ENCODE measurements at regions not wholly inside any gene's neighbourhood (a gene's known extent, or its start where the extent isn't known, plus 50 kb on each side); places are given as distances from the start of the nearest gene placed in this dataset.

GRCh38 chr3:69607466-69608305, 131.6 kb upstream of the MITF start:
- Histone ChIP-seq H3K4me1 (no peaks in the 10 kb centered on the region), H3K9me3 (no peaks in the 10 kb centered on the region), H3K27ac (no peak overlapping the region), H3K4me3 (no peak overlapping the region), H3K27me3 (no peaks in the 10 kb centered on the region), H3K9ac (ENCODE audit: low read depth in 2 of 2, low read length in 2 of 2) (no peak overlapping the region), H3K36me3 (no peaks in the 10 kb centered on the region)
- intact Hi-C loops (cut with DNase I), result no loop called here
- no peak for TF ChIP-seq CTCF (IDR thresholded peaks at IDR 0.05)
- no peak for DNase-seq

- no peaks in the 10 kb centered on the region for H3K4me1 ChIP-seq
- no peak for DNase-seq
- H3K27me3 ChIP-seq, result no peaks in the 10 kb centered on the region
- TF ChIP-seq CTCF (IDR thresholded peaks at IDR 0.05), result no peak
- H3K9ac ChIP-seq (ENCODE audit: low read depth in 2 of 2, low read length in 2 of 2), result no peak overlapping the region
- intact Hi-C loops (cut with DNase I), result no loop called here
- no peak overlapping the region for H3K27ac ChIP-seq
- H3K36me3 ChIP-seq, result no peaks in the 10 kb centered on the region
- no peaks in the 10 kb centered on the region for H3K9me3 ChIP-seq
- no peak overlapping the region for H3K4me3 ChIP-seq
These were observed 133.4 kb upstream of the MITF start for GRCh38 chr3:69605867-69606266.

- H3K9me3 ChIP-seq, result no peaks in the 10 kb centered on the region
- H3K36me3 ChIP-seq, result no peaks in the 10 kb centered on the region
- H3K9ac ChIP-seq (ENCODE audit: low read depth in 2 of 2, low read length in 2 of 2), result no peak overlapping the region
- no peak for DNase-seq
- intact Hi-C loops (cut with DNase I), result no loop called here
- no peaks in the 10 kb centered on the region for H3K4me1 ChIP-seq
- H3K4me3 ChIP-seq, result no peak overlapping the region
- H3K27me3 ChIP-seq, result no peaks in the 10 kb centered on the region
- no peak for TF ChIP-seq CTCF (IDR thresholded peaks at IDR 0.05)
- no peak overlapping the region for H3K27ac ChIP-seq
These were observed 134.4 kb upstream of the MITF start for GRCh38 chr3:69604735-69605450.

- Histone ChIP-seq H3K36me3 (no peaks in the 10 kb centered on the region), H3K27me3 (no peaks in the 10 kb centered on the region), H3K4me1 (no peaks in the 10 kb centered on the region), H3K27ac (no peak overlapping the region), H3K4me3 (no peak overlapping the region), H3K9ac (ENCODE audit: low read depth in 2 of 2, low read length in 2 of 2) (no peak overlapping the region), H3K9me3 (no peaks in the 10 kb centered on the region)
- intact Hi-C loops (cut with DNase I), result no loop called here
- TF ChIP-seq CTCF (IDR thresholded peaks at IDR 0.05), result no peak
- no peak for DNase-seq
These were observed 137.2 kb upstream of the MITF start for GRCh38 chr3:69602112-69602511.

GRCh38 chr3:69594286-69594685, 145.0 kb upstream of the MITF start:
- Histone ChIP-seq H3K4me1 (no peaks in the 10 kb centered on the region), H3K9me3 (no peaks in the 10 kb centered on the region), H3K9ac (ENCODE audit: low read depth in 2 of 2, low read length in 2 of 2) (no peak overlapping the region), H3K27me3 (no peaks in the 10 kb centered on the region), H3K27ac (no peak overlapping the region), H3K4me3 (no peak overlapping the region), H3K36me3 (no peaks in the 10 kb centered on the region)
- no peak for DNase-seq
- TF ChIP-seq CTCF (IDR thresholded peaks at IDR 0.05), result no peak
- intact Hi-C loops (cut with DNase I), result no loop called here

Measured in colonic mucosa (tissue), 4 donors.